CD14-positive monocyte (primary cell): ENCODE measurements at regions not wholly inside any gene's neighbourhood (a gene's known extent, or its start where the extent isn't known, plus 50 kb on each side); places are given as distances from the start of the nearest gene placed in this dataset.

Experiments
- DNase-seq, 3 donors: peaks; one replicate each; pipeline ENCODE4 v3.0.0-alpha.2; 2011 to 2022
- H2AFZ ChIP-seq: 2 replicates; pipeline ENCODE4 v1.6.0; 2012; ENCODE audit warnings: mild to moderate bottlenecking, low read depth, low read length, inconsistent platforms; ENCODE audit not compliant: insufficient read depth, poor library complexity, severe bottlenecking
- H3K27ac ChIP-seq, 2 donors: 1 replicate in 1 of 2; 2 replicates in 1 of 2; pipeline ENCODE4 v1.5.1; 2012 to 2013; ENCODE audit warnings: low read length in 2 of 2, control low read depth in 1 of 2, inconsistent platforms in 1 of 2, low read depth in 1 of 2, mild to moderate bottlenecking in 1 of 2
- H3K27me3 ChIP-seq, 2 donors: one replicate each; pipeline versions ENCODE4 v1.6.0 to v1.6.1; 2011 to 2013; ENCODE audit warnings: low read length in 2 of 2; ENCODE audit not compliant: control insufficient read depth in 2 of 2, insufficient read depth in 2 of 2
- H3K36me3 ChIP-seq, 2 donors: replicated peaks in 1 of 2; 1 replicate in 1 of 2; 2 replicates in 1 of 2; pipeline versions ENCODE4 v1.5.1 to v1.6.1; 2012 to 2013; ENCODE audit warnings: low read length in 2 of 2, control low read depth in 1 of 2, inconsistent platforms in 1 of 2, mild to moderate bottlenecking in 1 of 2; ENCODE audit not compliant: insufficient read depth in 2 of 2, control insufficient read depth in 1 of 2
- H3K4me1 ChIP-seq, 2 donors: 1 replicate in 1 of 2; 2 replicates in 1 of 2; pipeline versions ENCODE4 v1.5.1 to v1.6.1; 2012 to 2013; ENCODE audit warnings: low read length in 2 of 2, control low read depth in 1 of 2, inconsistent platforms in 1 of 2, mild to moderate bottlenecking in 1 of 2, moderate library complexity in 1 of 2; ENCODE audit not compliant: insufficient read depth in 2 of 2, control insufficient read depth in 1 of 2
- H3K4me2 ChIP-seq: replicated peaks from 2 replicates; pipeline ENCODE3; 2012; ENCODE audit warnings: low read length, moderate library complexity, mild to moderate bottlenecking; ENCODE audit not compliant: poor library complexity, severe bottlenecking; ENCODE audit errors: extremely low read depth
- H3K4me3 ChIP-seq, 3 experiments: fragments of 200-600 bp in 1 of 3; sonication (generic) in 1 of 3; replicated peaks in 1 of 3; 1 replicate in 2 of 3; 2 replicates in 1 of 3; pipeline ENCODE4 v1.5.1; 2011 to 2013; ENCODE audit warnings: low read length in 3 of 3, mild to moderate bottlenecking in 3 of 3, control low read depth in 2 of 3, low read depth in 2 of 3, inconsistent platforms in 1 of 3, moderate library complexity in 1 of 3
- H3K79me2 ChIP-seq: 2 replicates; pipeline ENCODE4 v1.6.0; 2012; ENCODE audit warnings: mild to moderate bottlenecking, control low read depth, inconsistent platforms, low read length, moderate library complexity; ENCODE audit not compliant: insufficient read depth
- H3K9ac ChIP-seq: 2 replicates; pipeline ENCODE4 v1.6.0; 2017; ENCODE audit warnings: low read length, mild to moderate bottlenecking; ENCODE audit not compliant: insufficient read depth, poor library complexity, severe bottlenecking
- H3K9me3 ChIP-seq, 2 donors: replicated peaks in 1 of 2; 1 replicate in 1 of 2; 2 replicates in 1 of 2; pipeline versions ENCODE4 v1.5.1 to v1.6.1; 2012 to 2013; ENCODE audit warnings: low read length in 2 of 2, control low read depth in 1 of 2; ENCODE audit not compliant: control insufficient read depth in 1 of 2, insufficient read depth in 1 of 2
- H4K20me1 ChIP-seq: 2 replicates; pipeline ENCODE4 v1.6.0; 2012; ENCODE audit warnings: mild to moderate bottlenecking, low read length, control low read depth, moderate library complexity; ENCODE audit not compliant: insufficient read depth
- H3K27ac Mint-ChIP-seq, 7 donors: one replicate each; pipeline ENCODE4 v1.8.0; 2020; ENCODE audit warnings: mild to moderate bottlenecking in 7 of 7, mixed read lengths in 7 of 7, moderate library complexity in 6 of 7, inconsistent platforms in 2 of 7
- H3K27me3 Mint-ChIP-seq, 3 donors: one replicate each; pipeline ENCODE4 v1.8.0; 2021 to 2022; ENCODE audit warnings: low read depth in 3 of 3, mild to moderate bottlenecking in 3 of 3, mixed read lengths in 3 of 3, moderate library complexity in 3 of 3, inconsistent platforms in 1 of 3
- H3K36me3 Mint-ChIP-seq, 2 donors: one replicate each; pipeline ENCODE4 v1.8.0; 2020; ENCODE audit warnings: mixed read lengths in 2 of 2, inconsistent platforms in 1 of 2, mild to moderate bottlenecking in 1 of 2
- H3K4me1 Mint-ChIP-seq: one replicate; pipeline ENCODE4 v1.8.0; 2020; ENCODE audit warnings: mild to moderate bottlenecking, mixed read lengths
- H3K4me3 Mint-ChIP-seq, 2 donors: one replicate each; pipeline ENCODE4 v1.8.0; 2020; ENCODE audit warnings: mild to moderate bottlenecking in 2 of 2, mixed read lengths in 2 of 2, moderate library complexity in 1 of 2
- H3K9me3 Mint-ChIP-seq, 7 donors: one replicate each; pipeline ENCODE4 v1.8.0; 2020 to 2022; ENCODE audit warnings: mixed read lengths in 7 of 7, mild to moderate bottlenecking in 6 of 7, moderate library complexity in 6 of 7, inconsistent platforms in 2 of 7
- WGBS: methylation state at CpG from one replicate; pipeline ENCODE4 v1.1.5; 2013; ENCODE audit warnings: missing lambda C conversion rate; ENCODE audit not compliant: insufficient coverage; 5-methylcytosine and 5-hydroxymethylcytosine counted together
- intact Hi-C, 2 donors: fragments of 100-400 bp; cut with micrococcal nuclease; formaldehyde crosslinking; loops; one replicate each; pipeline versions ENCODE4 v1.15.0 to v1.15.1; 2023
- TF ChIP-seq, protein P1 (sequence below): fragments of 200-600 bp; IDR thresholded peaks from one replicate; pipeline ENCODE4 v1.8.0; 2022; ENCODE audit warnings: antibody characterized with exemption, mild to moderate bottlenecking

DNA sequence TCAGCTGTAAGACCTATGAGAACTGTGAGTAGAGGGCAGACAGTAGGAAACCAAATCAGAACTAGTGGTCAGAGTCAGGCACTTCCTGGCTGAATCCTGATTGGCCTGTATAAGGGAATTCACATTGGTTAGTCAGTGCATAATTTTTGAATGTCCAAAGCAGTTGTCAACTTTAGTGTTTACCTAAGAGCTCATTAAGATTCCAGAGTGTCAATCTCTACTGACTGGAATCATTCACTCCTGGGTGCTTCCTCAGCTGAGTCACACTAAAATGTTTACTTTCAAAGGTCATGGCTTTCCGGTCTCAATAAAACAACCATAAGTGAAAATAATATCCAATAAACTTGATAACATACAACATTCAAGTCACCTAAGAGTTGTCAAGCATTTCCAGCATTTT is 306.1 kb downstream of the C11orf87 start:
- peaks cover 0 to 3% of the 10 kb centered on the region in 2 donors for H3K27me3 ChIP-seq
- H3K4me3 ChIP-seq: no peak overlapping the region
- no peaks in the 10 kb centered on the region for H3K9me3 ChIP-seq
- DNase-seq: no peak
- H3K4me2 ChIP-seq: no peak overlapping the region
- intact Hi-C loops: no loop called here
- TF ChIP-seq, protein P1, sequence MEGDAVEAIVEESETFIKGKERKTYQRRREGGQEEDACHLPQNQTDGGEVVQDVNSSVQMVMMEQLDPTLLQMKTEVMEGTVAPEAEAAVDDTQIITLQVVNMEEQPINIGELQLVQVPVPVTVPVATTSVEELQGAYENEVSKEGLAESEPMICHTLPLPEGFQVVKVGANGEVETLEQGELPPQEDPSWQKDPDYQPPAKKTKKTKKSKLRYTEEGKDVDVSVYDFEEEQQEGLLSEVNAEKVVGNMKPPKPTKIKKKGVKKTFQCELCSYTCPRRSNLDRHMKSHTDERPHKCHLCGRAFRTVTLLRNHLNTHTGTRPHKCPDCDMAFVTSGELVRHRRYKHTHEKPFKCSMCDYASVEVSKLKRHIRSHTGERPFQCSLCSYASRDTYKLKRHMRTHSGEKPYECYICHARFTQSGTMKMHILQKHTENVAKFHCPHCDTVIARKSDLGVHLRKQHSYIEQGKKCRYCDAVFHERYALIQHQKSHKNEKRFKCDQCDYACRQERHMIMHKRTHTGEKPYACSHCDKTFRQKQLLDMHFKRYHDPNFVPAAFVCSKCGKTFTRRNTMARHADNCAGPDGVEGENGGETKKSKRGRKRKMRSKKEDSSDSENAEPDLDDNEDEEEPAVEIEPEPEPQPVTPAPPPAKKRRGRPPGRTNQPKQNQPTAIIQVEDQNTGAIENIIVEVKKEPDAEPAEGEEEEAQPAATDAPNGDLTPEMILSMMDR: no peak
- H4K20me1 ChIP-seq: no peaks in the 10 kb centered on the region
- H3K36me3 ChIP-seq: no peaks in the 10 kb centered on the region
- H2AFZ ChIP-seq: no peak overlapping the region
- H3K9ac ChIP-seq: no peak overlapping the region
- no CpG with 5 or more reads among the region's 1 CpG for WGBS
- no peak overlapping the region for H3K27ac ChIP-seq
- H3K36me3 Mint-ChIP-seq: no peaks in the 10 kb centered on the region
- H3K4me3 Mint-ChIP-seq: no peak overlapping the region
- H3K4me1 Mint-ChIP-seq: peaks cover 11% of the 10 kb centered on the region
- peaks cover 5 to 11% (median 7%) of the 10 kb centered on the region in 3 donors for H3K27me3 Mint-ChIP-seq
- H3K27ac Mint-ChIP-seq: no peak overlapping the region
- no peaks in the 10 kb centered on the region for H3K79me2 ChIP-seq
- H3K4me1 ChIP-seq: no peaks in the 10 kb centered on the region
- peaks cover 0 to 10% (median 4%) of the 10 kb centered on the region in 7 donors for H3K9me3 Mint-ChIP-seq

DNA sequence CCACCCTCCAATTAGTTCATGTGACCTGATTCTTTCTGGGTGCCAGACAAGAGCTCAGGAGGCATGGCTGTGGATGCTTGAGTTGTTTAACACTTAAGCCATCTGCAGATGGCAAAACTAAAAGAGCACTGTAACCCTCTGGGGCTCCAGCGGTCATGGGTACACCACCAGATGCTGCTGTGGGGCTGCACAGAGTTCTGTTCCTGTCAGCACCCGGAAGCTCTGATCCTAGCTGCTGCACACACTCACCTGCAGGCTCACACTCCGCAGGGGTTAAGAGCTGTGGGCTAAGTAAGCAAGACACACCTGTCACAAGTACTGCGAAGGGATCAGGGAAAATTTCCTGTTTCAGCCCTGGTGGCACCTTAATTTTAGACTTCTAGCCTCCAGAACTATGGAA is 307.8 kb downstream of the C11orf87 start:
- peaks cover 11% of the 10 kb centered on the region for H3K4me1 Mint-ChIP-seq

More for the DNA sequence above, 307.8 kb downstream of the C11orf87 start:
- Histone ChIP-seq H3K27me3 (peaks cover 0 to 3% of the 10 kb centered on the region in 2 donors), H3K27ac (no peak overlapping the region), H3K4me2 (no peak overlapping the region), H3K9ac (no peak overlapping the region), H3K36me3 (no peaks in the 10 kb centered on the region), H2AFZ (no peak overlapping the region), H4K20me1 (no peaks in the 10 kb centered on the region), H3K9me3 (no peaks in the 10 kb centered on the region), H3K4me1 (no peaks in the 10 kb centered on the region), H3K4me3 (no peak overlapping the region), H3K79me2 (no peaks in the 10 kb centered on the region)
- Mint-ChIP-seq H3K27me3 (peaks cover 2 to 11% (median 8%) of the 10 kb centered on the region in 3 donors), H3K27ac (no peak overlapping the region), H3K36me3 (no peaks in the 10 kb centered on the region), H3K4me3 (no peak overlapping the region), H3K9me3 (peaks cover 0 to 10% (median 2%) of the 10 kb centered on the region in 7 donors)
- DNase-seq: no peak
- WGBS: 79% methylated on average over 2 of the region's 4 CpGs
- intact Hi-C loops: no loop called here
- TF ChIP-seq, protein P1: no peak
